Endometrium (tissue), 2 donors: ENCODE measurements at regions not wholly inside any gene's neighbourhood (a gene's known extent, or its start where the extent isn't known, plus 50 kb on each side); places are given as distances from the start of the nearest gene placed in this dataset.
A peak's percentile ranks its signal among the peaks of the same experiment; 100 is the strongest.

Experiments
- FAIRE-seq: peaks from 2 replicates; lab custom pipeline; 2012; peaks lifted over from hg19 to GRCh38; lab: Jason Lieb, UNC
- donor health status: control.
- donor health status: control.

DNA sequence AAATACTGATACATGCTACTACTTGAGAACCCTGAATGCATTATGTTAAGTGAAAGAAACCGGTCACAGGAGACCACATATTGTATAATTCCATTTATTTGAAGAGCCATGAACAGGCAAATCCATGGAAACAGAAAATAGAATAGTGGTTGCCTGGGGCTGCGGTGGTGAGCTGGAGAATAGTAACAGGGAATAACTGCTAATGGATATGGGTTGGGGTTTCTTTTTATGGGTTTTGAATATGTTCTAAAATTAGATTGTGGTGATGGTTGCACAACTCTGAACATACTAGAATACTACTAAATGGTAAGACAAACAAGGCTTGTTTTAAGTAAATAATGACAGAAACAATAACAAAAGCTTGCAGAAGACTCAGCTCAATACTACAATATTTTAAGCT, 293.0 kb downstream of the BTG1 start:
- peak; percentile 66 for FAIRE-seq

DNA sequence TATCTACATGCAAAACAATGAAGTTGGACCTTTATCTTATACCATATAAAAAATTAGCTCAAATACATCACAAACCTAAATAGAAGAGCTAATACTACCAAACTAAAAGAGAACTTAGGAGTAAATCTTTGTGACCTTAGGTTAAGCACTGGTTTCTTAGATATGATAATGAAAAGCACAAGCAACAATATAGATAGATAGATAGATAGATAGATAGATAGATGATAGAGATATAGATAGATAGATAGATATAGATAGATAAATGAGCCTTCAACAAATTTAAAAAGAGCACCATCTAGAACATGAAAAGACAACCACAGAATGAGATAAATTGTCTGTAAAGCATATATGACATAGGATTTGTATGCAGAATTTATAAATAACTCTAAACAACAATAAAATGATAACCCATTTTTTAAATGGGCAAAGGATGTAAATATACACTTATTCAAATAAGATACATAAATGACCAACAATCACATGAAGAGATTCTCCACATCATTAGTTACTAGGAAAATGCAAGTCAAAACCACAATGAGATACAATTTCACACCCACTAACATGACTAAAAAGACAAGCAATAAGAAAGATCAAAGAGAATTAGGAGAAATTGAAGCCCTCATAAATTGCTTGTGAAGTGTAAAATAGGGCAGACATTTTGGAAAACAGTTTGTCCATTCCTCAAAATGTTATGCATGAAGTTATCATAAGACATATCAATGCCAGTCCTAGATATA, 293.7 kb downstream of the BTG1 start:
- FAIRE-seq = no peak

DNA sequence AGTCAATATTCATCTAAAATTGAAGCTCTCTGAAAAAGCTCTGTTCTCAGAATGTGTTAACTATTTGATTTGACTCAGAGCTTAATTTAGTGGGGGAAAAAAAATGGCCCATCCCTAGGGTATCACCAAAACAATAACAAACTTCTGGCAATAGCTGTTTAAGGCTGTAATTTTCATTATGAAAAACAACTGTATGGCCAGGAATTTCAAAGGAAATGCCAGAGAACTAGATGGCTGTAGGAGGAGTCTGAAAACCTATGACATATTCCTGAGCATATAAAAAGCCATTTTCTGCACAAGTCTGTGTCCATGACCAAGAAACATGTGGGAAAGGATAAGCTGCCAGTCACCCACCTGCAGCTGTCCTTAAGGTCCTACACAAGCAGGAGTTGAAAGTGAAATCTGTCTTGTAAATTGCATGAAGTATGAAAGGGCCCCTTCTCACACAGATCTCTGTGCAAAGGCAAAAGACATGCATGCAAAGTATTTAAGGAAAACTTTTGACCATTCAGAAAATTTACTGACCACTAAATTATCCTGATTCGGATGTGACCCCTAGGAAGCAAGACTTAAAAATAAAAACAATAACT, 299.1 kb downstream of the BTG1 start:
- FAIRE-seq = peak; percentile 12

DNA sequence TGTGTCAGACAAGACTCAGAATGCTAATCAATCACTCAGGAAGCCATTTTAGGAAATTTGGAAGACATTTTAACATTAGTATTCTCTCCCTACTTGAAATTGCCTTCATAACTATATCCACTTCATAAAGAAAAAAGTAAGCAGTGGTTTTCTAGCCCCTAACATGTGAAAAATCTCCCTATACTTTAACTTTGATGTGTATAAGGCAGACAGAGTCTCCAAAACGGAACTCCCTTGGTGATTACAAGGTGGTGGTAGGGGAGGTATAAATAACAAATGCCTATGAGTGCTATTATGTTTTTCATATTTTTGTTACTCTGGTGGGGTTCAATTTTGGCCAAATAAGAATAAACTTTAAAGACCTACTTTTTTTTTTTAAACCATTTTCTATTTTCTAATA, 300.3 kb downstream of the BTG1 start:
- FAIRE-seq = no peak

DNA sequence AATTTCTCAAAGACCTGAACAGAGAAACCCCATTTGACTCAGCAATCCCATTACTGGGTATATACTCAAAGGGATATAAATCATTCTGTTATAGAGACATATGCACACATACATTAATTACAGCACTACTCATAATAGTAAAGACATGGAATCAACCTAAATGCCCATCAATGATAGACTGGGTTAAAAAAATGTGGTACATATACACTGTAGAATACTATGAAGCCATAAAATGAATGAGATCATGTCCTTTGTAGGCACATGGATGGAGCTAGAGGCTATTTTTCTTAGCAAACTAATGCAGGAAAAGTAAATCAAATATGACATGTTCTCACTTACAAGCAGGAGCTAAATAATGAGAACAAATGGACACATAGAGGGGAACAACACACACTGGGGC, 303.8 kb downstream of the BTG1 start:
- no peak for FAIRE-seq

DNA sequence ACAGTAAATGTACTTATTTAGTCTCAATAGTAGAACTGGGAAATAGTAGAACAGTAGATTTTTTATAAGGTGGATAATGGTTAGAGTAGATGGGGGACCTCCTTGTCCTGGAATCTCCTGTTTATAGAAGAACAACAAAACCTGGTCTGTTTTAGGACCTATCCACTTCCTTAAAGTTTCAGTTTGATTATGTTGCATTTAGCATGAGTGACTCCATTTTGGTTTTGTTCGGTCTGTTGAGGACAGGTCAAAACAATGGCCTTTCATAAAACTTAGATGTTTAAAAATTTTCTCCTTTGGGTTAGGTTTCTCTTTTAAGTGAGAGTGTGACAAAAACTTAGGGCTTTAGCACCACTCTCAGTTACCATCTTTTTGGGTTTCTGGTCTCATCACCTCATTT, 308.9 kb downstream of the BTG1 start:
- no peak for FAIRE-seq

DNA sequence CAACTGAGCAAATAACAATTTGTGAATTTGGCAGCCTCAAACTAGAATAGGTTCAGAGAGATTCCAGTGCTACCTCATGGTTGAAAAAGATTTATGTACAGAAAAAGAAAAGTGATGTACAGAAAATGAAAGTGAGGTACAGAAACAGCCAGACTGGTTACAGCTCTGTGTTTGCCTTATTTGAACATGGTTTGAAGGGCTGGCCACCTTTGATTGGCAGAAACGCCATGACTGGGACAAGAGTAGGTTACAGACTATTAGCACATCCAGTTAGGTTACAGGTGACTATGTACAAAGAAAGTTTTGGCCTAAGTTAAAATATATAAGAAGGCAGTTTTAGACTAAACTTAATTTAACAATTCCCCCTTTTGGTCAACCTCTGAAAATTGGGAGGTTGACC, 309.4 kb downstream of the BTG1 start:
- no peak for FAIRE-seq

DNA sequence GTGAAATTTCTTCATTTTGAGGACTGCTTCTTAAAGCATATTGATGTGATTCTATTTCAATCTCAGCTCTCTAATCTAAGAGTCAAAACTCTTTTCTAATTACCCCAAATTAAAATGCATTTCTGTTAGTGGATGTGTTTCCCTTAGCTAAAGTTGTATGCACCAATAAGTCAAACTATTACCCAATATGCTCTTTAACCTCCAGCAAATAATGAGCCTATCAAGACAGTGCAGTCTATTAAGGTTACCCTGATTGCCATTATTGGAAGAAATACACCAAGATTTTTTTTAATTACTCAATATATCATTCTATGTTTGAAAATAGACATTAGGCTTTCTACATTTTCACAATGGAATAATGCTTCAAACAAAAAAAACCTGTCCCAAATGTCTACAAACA, 310.0 kb downstream of the BTG1 start:
- FAIRE-seq = no peak

DNA sequence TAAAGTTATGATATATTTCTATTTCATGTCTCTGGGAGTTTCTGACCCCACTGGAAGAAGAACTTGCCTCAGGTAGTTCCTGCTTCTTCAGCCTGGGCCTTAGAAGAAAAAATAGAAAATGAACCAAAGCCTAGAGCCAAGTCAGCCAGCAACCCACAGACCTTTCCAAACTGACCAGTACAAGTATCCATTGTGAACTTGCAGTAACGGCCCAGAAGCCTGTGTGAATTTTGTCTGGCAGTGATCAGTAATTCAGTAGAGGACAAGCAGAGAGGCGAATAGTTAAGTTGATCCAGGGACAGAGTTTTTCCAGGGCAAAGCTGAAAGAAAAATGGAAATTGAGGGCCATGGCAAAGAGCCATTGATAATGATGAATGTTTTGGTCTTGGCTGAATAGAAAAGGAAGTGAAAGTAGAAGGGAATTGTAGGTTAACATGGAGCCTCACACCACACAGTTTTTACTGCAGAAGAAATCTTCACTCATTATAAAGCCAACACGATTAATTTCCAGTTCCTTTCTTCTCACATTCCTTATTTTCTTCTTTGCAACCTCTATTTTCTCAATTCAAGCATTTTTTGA, 311.8 kb downstream of the BTG1 start:
- no peak for FAIRE-seq

DNA sequence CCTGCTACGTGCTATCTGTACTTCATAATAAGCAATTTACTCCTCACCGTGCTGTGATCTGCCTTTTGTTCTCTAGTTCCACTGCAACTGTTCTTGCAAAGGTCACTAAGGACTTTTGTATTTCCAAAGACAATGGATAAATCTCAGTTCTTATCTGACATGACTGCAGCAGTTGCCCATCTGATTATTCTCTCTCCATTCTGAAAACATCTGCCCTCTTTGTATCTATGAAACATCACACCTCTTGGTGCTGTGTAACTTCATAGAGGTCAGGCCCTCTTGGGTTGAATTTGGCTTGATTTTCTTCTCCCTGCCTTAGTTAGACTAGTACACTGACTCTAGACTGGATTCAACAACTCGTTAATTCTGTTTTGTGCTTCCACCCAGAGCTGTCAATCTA, 319.6 kb downstream of the BTG1 start:
- FAIRE-seq = no peak

DNA sequence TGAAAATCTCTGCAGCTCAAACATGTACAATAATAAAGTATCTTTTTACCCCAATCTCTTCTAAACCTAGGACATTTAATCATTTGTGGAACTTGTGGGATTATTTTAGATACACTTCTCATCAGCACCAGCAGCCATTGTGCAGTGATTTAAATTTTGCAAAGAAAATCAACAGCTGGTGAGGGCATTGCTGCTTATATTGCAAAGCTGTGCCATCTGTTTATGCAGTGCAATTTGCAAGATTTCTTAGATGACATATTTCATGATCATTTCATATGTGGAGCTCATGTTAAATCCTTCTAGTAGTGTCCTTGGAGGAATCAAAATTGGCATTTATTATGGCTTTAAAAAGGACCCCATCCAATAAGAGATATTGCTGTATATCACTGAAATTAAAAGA, 320.7 kb downstream of the BTG1 start:
- no peak for FAIRE-seq

DNA sequence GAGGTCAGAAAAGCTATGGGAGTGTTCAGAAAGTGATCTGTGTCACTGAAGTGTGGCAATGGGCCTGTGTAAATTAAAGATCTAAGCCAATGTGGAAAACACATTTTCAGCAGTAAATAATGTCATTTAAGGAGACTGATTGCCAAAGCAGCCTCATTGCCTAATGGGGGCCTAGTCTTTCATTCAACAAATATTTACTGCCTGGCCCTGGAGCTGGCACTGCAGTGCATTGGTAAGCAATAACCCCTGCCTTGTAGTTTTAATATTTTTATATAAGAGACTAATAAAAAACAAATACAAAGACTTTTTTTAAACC, 326.6 kb downstream of the BTG1 start:
- FAIRE-seq = no peak

DNA sequence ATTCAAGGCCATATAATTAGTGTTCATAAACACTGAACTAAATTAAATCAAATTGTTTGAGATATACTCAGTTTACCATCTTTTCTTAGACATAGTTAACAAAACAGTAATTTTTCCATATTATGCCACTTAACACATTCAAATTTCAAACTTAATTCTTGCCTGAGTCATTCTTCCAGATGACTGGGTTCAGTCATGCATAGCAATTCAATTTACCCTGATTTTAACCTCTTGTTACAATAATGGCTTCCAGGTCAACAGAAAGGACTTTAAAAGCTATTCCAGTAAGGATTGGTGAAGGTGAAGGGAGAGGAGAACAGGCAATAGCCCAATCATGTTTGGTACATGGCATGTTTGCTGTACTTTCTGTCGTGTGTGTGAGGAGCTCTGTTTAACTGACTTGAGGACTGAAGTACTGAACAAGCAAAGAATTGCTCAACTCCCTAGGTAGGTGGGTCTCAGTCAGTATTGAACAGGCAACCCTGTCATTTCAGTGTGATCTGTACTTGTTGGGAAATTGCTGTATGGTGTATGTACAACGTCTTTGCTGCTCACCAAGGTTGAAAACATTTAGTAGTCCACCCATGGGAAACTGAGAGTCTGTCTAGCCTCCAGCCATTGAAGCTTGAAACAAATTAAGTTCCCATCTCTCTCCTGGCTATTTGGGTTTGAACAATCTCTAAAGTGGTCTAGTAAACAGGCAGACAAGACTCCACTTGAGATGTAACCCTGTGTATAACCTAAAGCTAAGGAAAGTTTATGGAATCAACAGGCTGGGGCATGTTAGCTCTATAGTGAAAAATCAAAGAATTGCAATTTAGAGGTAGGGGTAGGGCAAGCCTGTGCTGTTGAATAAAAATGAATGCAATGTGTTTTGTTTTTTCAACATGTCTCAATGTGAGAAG, 327.2 kb downstream of the BTG1 start:
- FAIRE-seq = no peak

DNA sequence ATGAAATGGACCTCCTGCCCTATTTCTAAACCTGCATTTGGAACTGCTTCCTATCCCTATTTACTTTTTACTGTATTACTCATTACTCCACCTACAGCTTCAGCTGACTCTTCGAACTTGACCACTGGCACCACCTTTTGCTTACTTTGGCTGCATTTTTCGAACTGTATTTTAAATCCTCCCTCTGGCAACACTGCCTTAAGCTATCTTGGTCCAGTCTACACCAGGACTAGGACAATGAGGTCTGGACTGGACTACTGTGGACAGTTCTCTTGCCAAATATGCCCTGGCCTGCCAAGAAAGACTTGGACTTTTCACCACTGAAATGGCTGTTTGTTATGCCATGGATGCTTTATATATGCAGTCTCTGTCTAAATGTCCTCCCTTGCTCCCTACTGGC, 328.1 kb downstream of the BTG1 start:
- FAIRE-seq = no peak

DNA sequence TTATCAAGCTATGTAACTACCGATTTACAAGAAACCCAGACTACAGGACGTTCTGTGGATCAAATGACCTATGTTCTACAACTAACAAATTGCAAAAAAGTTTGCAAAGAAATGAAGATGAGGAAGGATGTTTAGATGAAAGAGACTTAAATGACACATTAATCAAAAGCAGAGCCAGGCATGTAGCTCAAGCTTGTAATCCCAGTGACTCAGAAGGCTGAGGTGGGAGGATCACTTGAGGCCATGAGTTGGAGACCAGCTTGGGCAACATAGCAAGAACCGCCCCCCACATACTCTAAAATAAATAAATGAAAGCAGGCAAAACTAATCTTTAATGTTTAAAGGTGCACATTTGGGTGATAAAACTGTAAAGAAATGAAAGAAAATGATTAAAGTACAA, 331.9 kb downstream of the BTG1 start:
- no peak for FAIRE-seq

DNA sequence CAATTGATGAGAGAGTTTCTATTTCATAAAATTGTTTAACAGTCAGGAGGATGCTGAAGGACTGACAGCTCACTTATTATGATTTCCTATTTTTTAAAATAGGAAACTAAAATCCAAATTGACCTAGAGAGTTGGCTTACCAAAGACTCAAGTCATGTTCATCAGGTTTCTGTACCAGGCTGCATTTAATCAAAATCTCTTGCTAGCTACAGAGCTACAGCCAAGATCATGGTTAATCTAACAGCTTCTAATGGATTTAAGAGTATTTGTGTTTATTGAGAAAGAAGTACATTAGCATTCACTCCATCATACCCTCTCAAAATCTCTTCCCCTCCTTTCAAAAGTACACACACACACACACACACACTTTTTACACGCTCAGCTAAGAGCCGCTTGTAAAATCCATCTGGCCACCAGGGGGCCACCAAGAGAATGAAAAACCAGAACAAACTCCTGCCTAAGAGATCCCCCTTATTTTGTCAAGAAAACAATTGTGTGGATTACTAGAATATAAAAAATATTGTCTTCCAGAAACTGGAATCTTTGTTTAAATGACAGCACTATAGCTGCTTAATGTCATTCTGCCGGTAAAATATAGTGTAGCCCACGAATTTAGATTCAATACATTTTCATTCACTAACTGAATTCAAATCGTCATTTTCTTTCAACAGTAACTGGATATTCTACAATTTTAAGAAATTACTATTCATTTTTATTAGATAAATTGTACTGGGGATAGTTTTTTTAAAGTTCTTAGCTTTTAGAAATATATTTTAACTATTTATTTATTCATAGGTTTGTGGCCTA, 334.0 kb downstream of the BTG1 start:
- peak; percentile 37 for FAIRE-seq

DNA sequence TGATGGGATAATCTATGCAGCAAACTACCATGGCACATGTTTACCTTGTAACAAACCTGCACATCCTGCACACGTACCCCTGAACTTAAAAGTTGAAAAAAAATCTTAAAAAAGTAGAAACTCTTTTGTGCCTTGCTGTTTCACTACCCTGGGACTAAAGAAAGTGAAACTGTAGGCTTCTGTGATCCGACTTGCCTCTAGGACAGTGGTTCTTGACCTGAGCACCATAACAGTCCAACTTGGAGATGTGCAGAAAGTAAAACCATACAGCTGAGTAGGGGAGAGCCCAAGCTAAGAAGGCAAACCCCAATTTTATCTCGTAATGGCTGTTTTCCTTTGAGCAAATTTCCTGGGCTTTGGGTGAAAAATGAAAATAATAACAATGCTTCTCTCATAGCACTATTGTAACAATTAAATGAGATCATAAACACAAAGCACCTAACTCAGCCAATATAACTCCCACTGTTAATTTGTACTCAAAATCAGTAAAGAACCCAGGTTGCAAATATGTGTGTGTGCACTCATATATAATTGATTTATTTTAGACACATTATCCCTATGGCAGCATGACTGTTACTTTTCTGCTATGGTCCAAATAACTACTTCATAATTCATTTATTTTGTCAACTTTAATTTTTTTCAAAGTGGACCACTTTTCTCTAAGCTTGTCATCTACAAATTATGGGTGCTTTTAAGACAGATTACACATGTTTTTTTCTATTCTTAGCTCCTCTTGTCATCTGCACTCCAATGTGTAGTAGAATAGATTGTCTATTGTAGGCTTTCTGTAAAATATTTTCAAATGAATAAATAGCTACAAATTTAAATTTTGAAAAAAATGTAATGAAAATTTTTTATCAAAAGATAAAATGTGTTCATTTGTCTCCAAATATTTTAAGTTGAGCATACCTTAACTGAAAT, 334.9 kb downstream of the BTG1 start:
- no peak for FAIRE-seq

DNA sequence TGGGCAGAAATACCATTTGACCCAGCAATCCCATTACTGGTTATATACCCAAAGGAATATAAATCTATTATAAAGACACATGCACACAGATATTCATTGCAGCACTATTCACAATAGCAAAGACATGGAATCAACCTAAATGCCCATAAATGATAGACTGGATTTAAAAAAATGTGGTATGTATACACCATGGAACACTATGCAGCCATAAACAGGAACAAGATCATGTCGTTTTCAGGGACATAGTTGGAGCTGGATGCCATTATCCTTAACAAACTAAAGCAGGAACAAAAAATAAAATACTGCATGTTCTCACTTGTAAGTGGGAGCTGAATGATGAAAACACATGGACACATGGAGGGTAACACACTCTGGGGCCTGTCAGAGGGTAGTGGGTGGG, 335.6 kb downstream of the BTG1 start:
- FAIRE-seq = no peak

DNA sequence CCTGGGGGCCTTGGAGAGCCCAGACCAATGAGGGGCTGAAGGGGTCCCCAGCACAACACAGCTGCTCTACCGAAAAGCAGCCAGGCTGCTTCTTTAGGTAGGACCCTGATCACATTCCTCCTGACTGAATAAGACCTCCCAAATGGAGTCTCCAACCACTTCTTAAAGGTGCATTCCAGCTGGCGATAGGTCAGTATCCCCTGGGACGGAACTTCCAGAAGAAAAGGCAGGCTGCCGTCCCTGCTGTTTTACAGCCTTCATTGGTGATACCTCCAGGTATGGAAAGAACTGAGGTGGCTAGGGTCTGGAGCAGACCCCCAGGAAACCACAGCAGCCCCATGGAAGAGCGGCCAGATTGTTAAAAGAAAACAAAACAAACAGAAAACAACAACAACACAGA, 340.6 kb downstream of the BTG1 start:
- FAIRE-seq = no peak

DNA sequence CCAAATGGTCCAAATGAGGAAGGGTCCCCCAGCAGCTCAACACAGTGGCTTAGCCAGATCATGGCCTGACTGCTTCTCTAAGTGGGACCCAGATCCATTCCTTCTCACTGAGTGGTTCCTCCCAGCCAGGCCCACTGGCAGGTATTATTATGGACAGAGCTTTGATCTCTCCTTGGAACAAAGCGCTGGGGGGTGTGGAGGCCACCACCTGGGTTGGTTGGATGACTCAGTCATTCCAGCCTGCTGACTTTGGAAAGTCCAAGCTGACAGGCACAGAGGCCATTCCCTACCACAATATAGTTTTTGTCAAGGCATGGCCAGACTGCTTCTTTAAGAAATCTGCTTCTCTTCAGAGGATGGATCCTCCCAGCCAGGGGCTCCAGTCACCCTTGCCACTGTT, 341.1 kb downstream of the BTG1 start:
- no peak for FAIRE-seq

DNA sequence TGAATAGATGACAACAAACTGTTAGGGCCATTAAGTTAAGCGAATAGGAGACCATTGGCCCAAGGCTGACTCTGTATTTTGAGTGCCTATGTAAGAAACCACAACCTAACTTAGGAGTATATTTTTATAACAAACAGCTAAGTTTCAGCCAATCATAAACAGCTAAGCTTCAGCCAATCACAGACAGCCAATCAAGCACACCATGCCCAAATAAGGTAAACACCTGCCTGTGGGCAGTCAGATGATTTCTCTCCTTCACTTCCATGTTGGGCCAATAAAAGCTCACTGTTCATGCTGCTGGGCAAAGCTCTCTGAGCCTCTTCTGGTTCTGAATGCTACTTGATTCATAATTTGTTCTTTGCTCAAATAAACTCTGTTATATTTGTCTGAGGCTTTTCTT, 344.6 kb downstream of the BTG1 start:
- no peak for FAIRE-seq
